Ecto neural progenitor cell (in vitro differentiated cells): ENCODE measurements at regions not wholly inside any gene's neighbourhood (a gene's known extent, or its start where the extent isn't known, plus 50 kb on each side); places are given as distances from the start of the nearest gene placed in this dataset.

Experiments used
- DNase-seq: peaks from one replicate; pipeline ENCODE4 v3.0.0-alpha.2; 2018; ENCODE audit warnings: low spot score

DNA sequence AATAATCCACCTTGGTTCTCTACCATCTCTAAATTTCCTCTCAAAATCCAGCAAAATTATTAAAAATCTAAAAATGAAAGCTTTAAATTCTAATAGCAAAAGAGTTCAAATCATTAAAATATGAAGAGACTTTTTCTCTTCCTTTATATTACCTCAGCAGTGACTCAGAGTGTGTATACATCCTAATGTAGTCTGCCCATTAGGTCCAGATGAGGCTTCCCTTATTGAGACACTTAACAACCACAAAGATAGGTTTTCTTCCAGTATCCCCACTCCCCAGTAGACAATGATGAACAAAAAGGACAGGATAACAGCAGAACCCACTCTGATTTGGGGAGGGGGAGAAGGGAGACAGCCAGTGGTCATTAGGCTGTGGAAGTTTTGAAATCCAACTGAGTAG, 61.5 kb upstream of the DCBLD2 start:
- no peak for DNase-seq

DNA sequence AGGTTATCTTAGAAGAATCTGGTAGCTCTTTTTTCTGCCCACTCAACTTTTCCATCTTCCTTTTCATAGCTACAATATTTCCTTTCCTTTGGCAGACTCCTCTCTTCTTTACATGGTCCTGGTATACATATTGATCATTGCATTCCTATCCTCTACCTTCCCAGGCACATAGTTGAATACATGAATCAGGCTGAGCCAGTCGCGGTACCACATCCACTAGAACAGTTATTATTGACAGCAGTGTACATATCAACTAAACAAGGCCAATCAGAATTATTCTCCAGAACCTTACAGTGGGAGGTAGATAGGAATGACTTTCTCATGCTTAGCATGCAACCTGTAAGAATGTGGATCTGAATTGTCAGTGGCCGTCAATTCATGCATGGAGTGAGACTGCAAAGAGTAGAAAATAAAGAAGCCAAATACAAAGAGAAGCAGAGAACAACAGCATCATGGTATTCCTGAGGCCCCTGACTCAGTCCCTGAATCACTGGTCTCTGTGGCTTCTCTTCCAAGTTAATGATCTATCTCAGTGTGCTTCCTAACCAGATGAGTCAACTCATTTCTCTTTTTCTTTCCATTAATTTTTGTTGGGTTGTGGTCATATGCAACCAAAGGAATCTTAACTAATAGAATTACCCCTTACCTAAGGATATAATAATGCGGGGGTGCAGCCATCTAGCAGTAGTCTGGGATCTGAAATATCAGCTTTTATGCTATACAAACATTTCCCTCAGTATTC, 60.9 kb upstream of the DCBLD2 start:
- no peak for DNase-seq

DNA sequence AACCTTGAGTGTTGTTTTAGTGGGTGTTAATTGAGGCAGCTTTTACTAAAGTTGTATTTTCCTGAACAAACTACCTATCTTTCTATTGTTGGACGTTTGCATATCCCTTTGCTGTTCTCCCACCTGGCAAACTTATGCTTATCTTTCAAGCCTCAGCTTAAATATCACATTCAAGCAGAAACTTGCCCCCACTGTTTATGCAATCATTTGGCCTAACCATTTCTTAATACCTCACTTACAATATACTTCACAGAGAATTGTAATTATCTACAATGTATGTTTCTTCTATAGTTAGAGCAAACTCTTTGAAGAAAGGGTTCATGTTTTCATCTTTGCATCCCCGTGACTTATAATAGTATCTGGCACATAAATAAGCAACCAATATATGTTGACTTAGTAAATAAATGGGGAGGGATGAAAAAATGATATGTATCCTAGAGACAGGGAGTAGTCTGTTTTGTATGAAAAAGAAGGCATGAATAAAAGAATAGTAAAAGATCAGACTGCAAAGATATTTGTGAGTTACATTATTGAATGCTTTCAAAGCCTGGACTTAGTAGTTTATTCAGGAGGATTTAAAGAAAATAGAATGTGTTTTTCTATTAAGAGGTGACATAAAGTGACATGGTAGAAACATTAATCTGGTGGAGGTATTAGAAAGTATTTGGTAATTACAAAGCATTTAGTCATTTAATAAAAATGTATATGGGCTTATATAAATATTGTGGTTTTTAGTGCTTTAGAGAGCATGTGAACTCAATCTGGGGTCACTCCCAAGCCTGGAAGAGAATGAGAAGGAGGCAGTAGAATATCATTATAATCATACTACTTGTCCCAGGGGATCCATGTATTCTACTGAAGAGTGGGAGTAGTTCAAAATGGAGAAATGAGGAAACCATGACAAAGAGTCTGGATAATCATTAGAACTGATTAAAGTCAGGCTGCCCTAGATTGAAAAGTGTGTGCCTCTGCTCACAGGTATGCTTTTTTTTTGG, 60.0 kb upstream of the DCBLD2 start:
- DNase-seq: no peak

GRCh38 chr3:98957681-98958080, 56.2 kb upstream of the DCBLD2 start:
- DNase-seq: no peak

GRCh38 chr3:98956008-98956407, 54.5 kb upstream of the DCBLD2 start:
- no peak for DNase-seq

- no peak for DNase-seq
These were observed 53.5 kb upstream of the DCBLD2 start for GRCh38 chr3:98954791-98955604.

DNA sequence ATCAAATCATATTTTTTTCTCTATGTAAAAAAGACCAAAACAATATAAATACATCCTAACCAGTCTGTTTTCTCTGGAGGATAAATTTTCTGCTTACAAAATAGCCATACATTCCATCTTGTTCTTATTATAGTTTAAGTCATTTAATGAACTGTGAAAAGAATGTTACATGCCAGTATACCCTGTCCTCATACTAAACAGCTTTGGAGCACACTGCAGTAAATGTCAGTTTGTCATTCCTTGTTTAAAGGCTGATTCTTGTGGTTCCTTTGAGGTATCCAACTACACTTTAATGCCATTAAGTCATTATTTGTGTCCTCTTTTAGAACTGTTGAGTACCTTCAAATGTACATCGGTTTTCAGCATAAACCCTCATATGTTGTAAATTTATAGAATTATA, 52.7 kb upstream of the DCBLD2 start:
- DNase-seq: no peak

- no peak for DNase-seq
These were observed 50.9 kb upstream of the DCBLD2 start for GRCh38 chr3:98952404-98952803.
